ENCODE measurements at regions not wholly inside any gene's neighbourhood (a gene's known extent, or its start where the extent isn't known, plus 50 kb on each side); places are given as distances from the start of the nearest gene placed in this dataset.

- Histone ChIP-seq H3K79me2 (no peaks in the 10 kb centered on the region), H3K27ac (no peak overlapping the region), H3K4me1 (ENCODE audit: insufficient read depth) (peaks cover 8% of the 10 kb centered on the region), H3K36me3 (replicated peaks; ENCODE audit: insufficient read depth, low read depth) (no peaks in the 10 kb centered on the region), H3K9me2 (replicated peaks; ENCODE audit: insufficient read depth) (no peaks in the 10 kb centered on the region), H2AFZ (no peak overlapping the region), H3K4me2 (no peak overlapping the region), H3K9me3 (ENCODE audit: low read depth) (no peaks in the 10 kb centered on the region), H3K27me3 (no peaks in the 10 kb centered on the region), H4K20me1 (ENCODE audit: insufficient read depth, poor library complexity, severe bottlenecking) (no peaks in the 10 kb centered on the region), H3K4me3 (no peak overlapping the region)
- TF ChIP-seq CTCF (IDR thresholded peaks at IDR 0.05; ENCODE audit: poor library complexity) (no peak), EZH2 (IDR thresholded peaks at IDR 0.05; ENCODE audit: borderline replicate concordance) (no peak), EZH2phosphoT487 (IDR thresholded peaks at IDR 0.05; ENCODE audit: low read depth, severe bottlenecking, unreplicated experiment) (no peak)
- DNase-seq (ENCODE audit: low spot score), result no peak
- 62% methylated on average over 2 of the region's 2 CpGs for WGBS (ENCODE audit: low lambda C conversion rate, missing lambda C conversion rate)
Measured at GRCh38 chr11:80637571-80637970, 1196.7 kb upstream of the TENM4 start.

GRCh38 chr11:80636999-80637398, 1196.2 kb upstream of the TENM4 start:
- Histone ChIP-seq H3K4me2 (no peak overlapping the region), H4K20me1 (ENCODE audit: insufficient read depth, poor library complexity, severe bottlenecking) (no peaks in the 10 kb centered on the region), H3K79me2 (no peaks in the 10 kb centered on the region), H3K9me2 (replicated peaks; ENCODE audit: insufficient read depth) (no peaks in the 10 kb centered on the region), H3K4me1 (ENCODE audit: insufficient read depth) (peaks cover 12% of the 10 kb centered on the region), H3K4me3 (no peak overlapping the region), H3K9me3 (ENCODE audit: low read depth) (no peaks in the 10 kb centered on the region), H3K27ac (no peak overlapping the region), H3K36me3 (replicated peaks; ENCODE audit: insufficient read depth, low read depth) (no peaks in the 10 kb centered on the region), H3K27me3 (no peaks in the 10 kb centered on the region), H2AFZ (no peak overlapping the region)
- 98% methylated on average over 3 of the region's 3 CpGs for WGBS (ENCODE audit: low lambda C conversion rate, missing lambda C conversion rate)
- DNase-seq (ENCODE audit: low spot score), result no peak
- no peak for TF ChIP-seq CTCF (IDR thresholded peaks at IDR 0.05; ENCODE audit: poor library complexity)

GRCh38 chr11:80635178-80635577, 1194.3 kb upstream of the TENM4 start:
- Histone ChIP-seq H3K27me3 (no peaks in the 10 kb centered on the region), H2AFZ (no peak overlapping the region), H3K9me2 (replicated peaks; ENCODE audit: insufficient read depth) (no peaks in the 10 kb centered on the region), H3K27ac (no peak overlapping the region), H4K20me1 (ENCODE audit: insufficient read depth, poor library complexity, severe bottlenecking) (no peaks in the 10 kb centered on the region), H3K4me3 (no peak overlapping the region), H3K4me1 (ENCODE audit: insufficient read depth) (peaks cover 12% of the 10 kb centered on the region), H3K79me2 (no peaks in the 10 kb centered on the region), H3K4me2 (no peak overlapping the region), H3K36me3 (replicated peaks; ENCODE audit: insufficient read depth, low read depth) (no peaks in the 10 kb centered on the region), H3K9me3 (ENCODE audit: low read depth) (no peaks in the 10 kb centered on the region)
- TF ChIP-seq EZH2phosphoT487 (IDR thresholded peaks at IDR 0.05; ENCODE audit: low read depth, severe bottlenecking, unreplicated experiment), result no peak
- no peak for TF ChIP-seq CTCF (IDR thresholded peaks at IDR 0.05; ENCODE audit: poor library complexity)
- no peak for TF ChIP-seq EZH2 (IDR thresholded peaks at IDR 0.05; ENCODE audit: borderline replicate concordance)
- 58% methylated on average over 3 of the region's 3 CpGs for WGBS (ENCODE audit: low lambda C conversion rate, missing lambda C conversion rate)
- no peak for DNase-seq (ENCODE audit: low spot score)

GRCh38 chr11:80632691-80633090, 1191.9 kb upstream of the TENM4 start:
- peak; percentile 18 for DNase-seq (ENCODE audit: low spot score)
- no peaks in the 10 kb centered on the region for H3K27me3 ChIP-seq

More at GRCh38 chr11:80632691-80633090, 1191.9 kb upstream of the TENM4 start:
- Histone ChIP-seq H2AFZ (no peak overlapping the region), H3K9me3 (ENCODE audit: low read depth) (no peaks in the 10 kb centered on the region), H3K4me2 (peak overlapping the region; percentile 38), H4K20me1 (ENCODE audit: insufficient read depth, poor library complexity, severe bottlenecking) (no peaks in the 10 kb centered on the region), H3K36me3 (replicated peaks; ENCODE audit: insufficient read depth, low read depth) (no peaks in the 10 kb centered on the region), H3K4me3 (no peak overlapping the region), H3K27ac (peak overlapping the region; percentile 15), H3K9me2 (replicated peaks; ENCODE audit: insufficient read depth) (no peaks in the 10 kb centered on the region), H3K79me2 (no peaks in the 10 kb centered on the region), H3K4me1 (ENCODE audit: insufficient read depth) (peaks cover 12% of the 10 kb centered on the region)
- 16% methylated on average over 4 of the region's 4 CpGs for WGBS (ENCODE audit: low lambda C conversion rate, missing lambda C conversion rate)
- TF ChIP-seq CTCF (IDR thresholded peaks at IDR 0.05; ENCODE audit: poor library complexity) (no peak), EZH2phosphoT487 (IDR thresholded peaks at IDR 0.05; ENCODE audit: low read depth, severe bottlenecking, unreplicated experiment) (no peak), EZH2 (IDR thresholded peaks at IDR 0.05; ENCODE audit: borderline replicate concordance) (no peak)
